ENCODE measurements at regions not wholly inside any gene's neighbourhood (a gene's known extent, or its start where the extent isn't known, plus 50 kb on each side); places are given as distances from the start of the nearest gene placed in this dataset.
A peak's percentile ranks its signal among the peaks of the same experiment; 100 is the strongest.

- peak overlapping the region; percentile 45 to 71 for H3K27ac ChIP-seq
- peak; percentile 78 to 83 for DNase-seq
- intact Hi-C loops (cut with DNase I; ENCODE audit: low total_unique reads) = no loop called here
These were observed 99.8 kb upstream of the CDH5 start for GRCh38 chr16:66266436-66267291.

DNA sequence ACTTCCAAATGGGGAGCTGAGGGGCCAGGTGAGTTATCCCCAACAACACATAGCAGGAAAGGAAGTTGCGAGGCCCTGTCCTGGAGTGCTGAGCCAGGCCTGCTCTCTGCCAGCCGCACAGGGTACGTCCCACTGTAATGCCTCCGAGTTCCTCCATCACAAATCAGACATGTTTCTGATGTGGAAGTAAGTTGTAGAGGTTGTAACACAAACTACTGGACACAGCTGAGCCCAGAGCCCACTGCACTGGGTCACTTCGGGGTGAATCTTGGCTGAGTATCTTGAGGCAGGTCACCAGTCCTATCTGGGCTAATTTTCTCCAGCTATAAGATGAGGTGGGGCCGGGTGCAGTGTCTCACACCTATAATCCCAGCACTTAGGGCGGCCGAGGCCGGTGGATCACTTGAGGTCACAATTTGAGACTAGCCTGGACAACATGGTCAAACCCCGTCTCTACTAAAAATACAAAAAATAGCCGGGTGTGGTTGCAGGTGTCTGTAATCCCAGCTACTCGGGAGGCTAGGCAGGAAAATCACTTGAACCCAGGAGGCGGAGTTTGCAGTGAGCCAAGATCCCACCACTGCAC lies 100.8 kb upstream of the CDH5 start:
- Histone ChIP-seq H3K9me3 (no peaks in the 10 kb centered on the region), H3K4me3 (no peak overlapping the region), H3K36me3 (no peaks in the 10 kb centered on the region), H3K4me1 (peaks cover 4 to 9% of the 10 kb centered on the region in 2 donors), H3K27me3 (no peaks in the 10 kb centered on the region), H3K27ac (peak overlapping the region; percentile 45 to 71)
- peak in 1 of 2 donors; percentile 17 for DNase-seq
- intact Hi-C loops (cut with DNase I; ENCODE audit: low total_unique reads) = no loop called here
- TF ChIP-seq, protein P1, sequence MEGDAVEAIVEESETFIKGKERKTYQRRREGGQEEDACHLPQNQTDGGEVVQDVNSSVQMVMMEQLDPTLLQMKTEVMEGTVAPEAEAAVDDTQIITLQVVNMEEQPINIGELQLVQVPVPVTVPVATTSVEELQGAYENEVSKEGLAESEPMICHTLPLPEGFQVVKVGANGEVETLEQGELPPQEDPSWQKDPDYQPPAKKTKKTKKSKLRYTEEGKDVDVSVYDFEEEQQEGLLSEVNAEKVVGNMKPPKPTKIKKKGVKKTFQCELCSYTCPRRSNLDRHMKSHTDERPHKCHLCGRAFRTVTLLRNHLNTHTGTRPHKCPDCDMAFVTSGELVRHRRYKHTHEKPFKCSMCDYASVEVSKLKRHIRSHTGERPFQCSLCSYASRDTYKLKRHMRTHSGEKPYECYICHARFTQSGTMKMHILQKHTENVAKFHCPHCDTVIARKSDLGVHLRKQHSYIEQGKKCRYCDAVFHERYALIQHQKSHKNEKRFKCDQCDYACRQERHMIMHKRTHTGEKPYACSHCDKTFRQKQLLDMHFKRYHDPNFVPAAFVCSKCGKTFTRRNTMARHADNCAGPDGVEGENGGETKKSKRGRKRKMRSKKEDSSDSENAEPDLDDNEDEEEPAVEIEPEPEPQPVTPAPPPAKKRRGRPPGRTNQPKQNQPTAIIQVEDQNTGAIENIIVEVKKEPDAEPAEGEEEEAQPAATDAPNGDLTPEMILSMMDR (IDR thresholded peaks at IDR 0.05) = no peak
- no peak for TF ChIP-seq POLR2A (IDR thresholded peaks at IDR 0.05)

More at GRCh38 chr16:66266436-66267291, 99.8 kb upstream of the CDH5 start:
- Histone ChIP-seq H3K4me1 (peaks cover 4 to 9% of the 10 kb centered on the region in 2 donors), H3K4me3 (no peak overlapping the region), H3K36me3 (no peaks in the 10 kb centered on the region), H3K9me3 (no peaks in the 10 kb centered on the region), H3K27me3 (no peaks in the 10 kb centered on the region)
- no peak for TF ChIP-seq POLR2A (IDR thresholded peaks at IDR 0.05)
- TF ChIP-seq, protein P1 (IDR thresholded peaks at IDR 0.05) = peak in 1 of 4 experiments; percentile 27

- Histone ChIP-seq H3K27me3 (no peaks in the 10 kb centered on the region), H3K9me3 (no peaks in the 10 kb centered on the region), H3K4me1 (peaks cover 4 to 9% of the 10 kb centered on the region in 2 donors), H3K36me3 (no peaks in the 10 kb centered on the region), H3K27ac (peak overlapping the region; percentile 16 to 71), H3K4me3 (no peak overlapping the region)
- no peak for TF ChIP-seq POLR2A (IDR thresholded peaks at IDR 0.05)
- TF ChIP-seq, protein P1 (IDR thresholded peaks at IDR 0.05) = no peak
- intact Hi-C loops (cut with DNase I; ENCODE audit: low total_unique reads) = no loop called here
- DNase-seq = peak in 1 of 2 donors; percentile 6
These were observed 101.5 kb upstream of the CDH5 start for GRCh38 chr16:66265048-66265415.

- TF ChIP-seq, protein P1 (IDR thresholded peaks at IDR 0.05) = no peak
- no peak for TF ChIP-seq POLR2A (IDR thresholded peaks at IDR 0.05)
- Histone ChIP-seq H3K4me3 (no peak overlapping the region), H3K27me3 (no peaks in the 10 kb centered on the region), H3K9me3 (no peaks in the 10 kb centered on the region), H3K27ac (peak overlapping the region; percentile 16 to 71), H3K4me1 (peaks cover 4 to 9% of the 10 kb centered on the region in 2 donors), H3K36me3 (no peaks in the 10 kb centered on the region)
- no peak for DNase-seq
- intact Hi-C loops (cut with DNase I; ENCODE audit: low total_unique reads) = no loop called here
These were observed 102.0 kb upstream of the CDH5 start for GRCh38 chr16:66264311-66265047.

Data from uterus (tissue), 3 donors.